Tibial artery (tissue), 4 donors: ENCODE measurements at regions not wholly inside any gene's neighbourhood (a gene's known extent, or its start where the extent isn't known, plus 50 kb on each side); places are given as distances from the start of the nearest gene placed in this dataset.

Experiments used
- DNase-seq, 2 donors: peaks; one replicate each; pipeline ENCODE4 v3.0.0-alpha.2; 2019
- H3K27ac ChIP-seq, 2 donors: fragments of 200-600 bp; sonication (generic) in 1 of 2; 1 replicate in 1 of 2; 2 replicates in 1 of 2; pipeline ENCODE4 v1.5.1; 2018 to 2019; ENCODE audit warnings: mild to moderate bottlenecking in 1 of 2
- H3K27me3 ChIP-seq, 2 donors: fragments of 200-600 bp; sonication (generic) in 1 of 2; one replicate each; pipeline versions ENCODE4 v1.5.1 to v1.6.0; 2016 to 2019
- H3K36me3 ChIP-seq, 3 donors: fragments of 200-600 bp; sonication (generic) in 2 of 3; one replicate each; pipeline ENCODE4 v1.5.1; 2016 to 2019; ENCODE audit warnings: mild to moderate bottlenecking in 2 of 3
- H3K4me1 ChIP-seq, 4 donors: fragments of 200-600 bp; sonication (generic) in 2 of 4; 1 replicate in 3 of 4; 2 replicates in 1 of 4; pipeline ENCODE4 v1.5.1; 2016 to 2019
- H3K4me3 ChIP-seq, 2 donors: fragments of 200-600 bp; sonication (generic) in 1 of 2; 1 replicate in 1 of 2; 2 replicates in 1 of 2; pipeline ENCODE4 v1.5.1; 2018 to 2019; ENCODE audit warnings: mild to moderate bottlenecking in 2 of 2
- H3K9me3 ChIP-seq, 3 donors: fragments of 200-600 bp; sonication (generic) in 1 of 3; one replicate each; pipeline ENCODE4 v1.5.1; 2016 to 2019
- CTCF ChIP-seq, 2 experiments: fragments of 200-600 bp in 1 of 2; fragments of 450-650 bp in 1 of 2; IDR thresholded peaks; one replicate each; pipeline ENCODE4 v1.5.1; 2017 to 2019; ENCODE audit warnings: antibody characterized with exemption in 2 of 2, mild to moderate bottlenecking in 1 of 2, moderate library complexity in 1 of 2
- intact Hi-C: fragments of 100-400 bp; cut with DNase I; formaldehyde crosslinking; loops from one replicate; pipeline ENCODE4 v1.15.0; 2023; ENCODE audit warnings: low total_unique reads

- Histone ChIP-seq H3K9me3 (no peaks in the 10 kb centered on the region), H3K4me3 (no peak overlapping the region), H3K4me1 (no peaks in the 10 kb centered on the region), H3K27ac (no peak overlapping the region), H3K36me3 (no peaks in the 10 kb centered on the region), H3K27me3 (no peaks in the 10 kb centered on the region)
- no peak for TF ChIP-seq CTCF (IDR thresholded peaks at IDR 0.05)
- intact Hi-C loops, result no loop called here
- no peak for DNase-seq
Measured at GRCh38 chr11:29553990-29554389, 462.8 kb downstream of the KCNA4 start.

GRCh38 chr11:29538339-29539036 lies 478.3 kb downstream of the KCNA4 start:
- no peak for TF ChIP-seq CTCF (IDR thresholded peaks at IDR 0.05)
- Histone ChIP-seq H3K27me3 (no peaks in the 10 kb centered on the region), H3K36me3 (no peaks in the 10 kb centered on the region), H3K9me3 (no peaks in the 10 kb centered on the region), H3K4me3 (no peak overlapping the region), H3K4me1 (no peaks in the 10 kb centered on the region), H3K27ac (no peak overlapping the region)
- DNase-seq, result no peak
- intact Hi-C loops, result no loop called here

- no peak for TF ChIP-seq CTCF (IDR thresholded peaks at IDR 0.05)
- Histone ChIP-seq H3K9me3 (no peaks in the 10 kb centered on the region), H3K27me3 (no peaks in the 10 kb centered on the region)
Measured at GRCh38 chr11:29534836-29535235, 482.0 kb downstream of the KCNA4 start.

GRCh38 chr11:29530961-29531360 lies 485.9 kb downstream of the KCNA4 start:
- H3K9me3 ChIP-seq, result peaks cover 0 to 6% (median 0%) of the 10 kb centered on the region in 3 donors
- no peak overlapping the region for H3K27ac ChIP-seq
- DNase-seq, result no peak
- H3K36me3 ChIP-seq, result no peaks in the 10 kb centered on the region
- TF ChIP-seq CTCF (IDR thresholded peaks at IDR 0.05), result no peak
- intact Hi-C loops, result no loop called here
- no peaks in the 10 kb centered on the region for H3K27me3 ChIP-seq
- no peaks in the 10 kb centered on the region for H3K4me1 ChIP-seq
- H3K4me3 ChIP-seq, result no peak overlapping the region

More at GRCh38 chr11:29534836-29535235, 482.0 kb downstream of the KCNA4 start:
- Histone ChIP-seq H3K27ac (no peak overlapping the region), H3K4me1 (no peaks in the 10 kb centered on the region), H3K4me3 (no peak overlapping the region), H3K36me3 (no peaks in the 10 kb centered on the region)
- DNase-seq, result no peak
- intact Hi-C loops, result no loop called here

- Histone ChIP-seq H3K27ac (no peak overlapping the region), H3K4me1 (no peaks in the 10 kb centered on the region), H3K36me3 (no peaks in the 10 kb centered on the region), H3K4me3 (no peak overlapping the region), H3K27me3 (no peaks in the 10 kb centered on the region), H3K9me3 (peaks cover 0 to 6% (median 0%) of the 10 kb centered on the region in 3 donors)
- no peak for DNase-seq
- no peak for TF ChIP-seq CTCF (IDR thresholded peaks at IDR 0.05)
- intact Hi-C loops, result no loop called here
Measured at GRCh38 chr11:29527391-29527936, 489.4 kb downstream of the KCNA4 start.
